NCI-H1694 (cell line): ENCODE measurements at regions not wholly inside any gene's neighbourhood (a gene's known extent, or its start where the extent isn't known, plus 50 kb on each side); places are given as distances from the start of the nearest gene placed in this dataset.

ENCODE experiments used
- DNase-seq: peaks from one replicate; lab custom pipeline; 2025; lab: John Stamatoyannopoulos, UW

DNA sequence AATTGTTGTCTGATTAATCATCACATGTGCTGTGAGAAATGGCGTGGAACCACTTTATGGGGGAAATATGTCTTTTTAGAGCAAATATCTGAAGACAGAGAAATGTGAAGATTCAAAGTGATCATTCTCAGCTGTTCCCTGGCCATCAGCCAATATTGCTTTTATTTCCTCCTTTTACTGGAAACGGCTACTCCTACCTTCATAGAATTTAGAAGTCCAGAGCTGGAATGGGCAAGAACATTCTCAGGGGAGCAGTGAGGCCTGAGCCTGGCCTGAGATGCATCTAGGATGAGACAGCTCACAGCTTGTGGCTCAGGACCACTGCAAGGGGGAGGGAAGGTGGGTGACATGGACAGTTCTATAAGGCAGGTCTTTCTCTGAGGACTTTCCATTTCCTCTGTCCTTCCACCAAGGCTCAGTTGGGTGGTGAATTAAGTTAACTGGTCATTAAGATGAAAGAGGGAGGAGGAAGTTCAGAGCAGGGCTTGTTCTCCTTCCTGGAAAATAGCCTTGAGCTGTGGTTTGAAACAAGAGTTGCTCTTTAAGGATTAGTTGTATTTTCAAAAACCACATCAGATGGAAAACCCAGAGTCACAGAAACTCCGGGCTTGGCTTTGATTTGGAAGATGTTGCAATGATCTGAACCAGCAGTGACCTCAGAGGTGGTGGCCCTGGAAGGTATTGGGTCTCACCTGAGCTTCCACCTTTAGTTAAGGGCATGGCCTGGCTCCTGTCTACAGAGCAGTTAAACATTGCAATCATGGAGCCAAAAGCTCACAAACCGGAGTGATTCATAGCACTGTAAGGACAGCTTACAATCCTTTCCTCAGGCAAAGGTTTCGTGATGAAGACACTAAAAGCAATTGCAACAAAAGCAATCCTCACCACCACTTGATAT is 144.3 kb downstream of the VAPA start:
- DNase-seq: no peak

DNA sequence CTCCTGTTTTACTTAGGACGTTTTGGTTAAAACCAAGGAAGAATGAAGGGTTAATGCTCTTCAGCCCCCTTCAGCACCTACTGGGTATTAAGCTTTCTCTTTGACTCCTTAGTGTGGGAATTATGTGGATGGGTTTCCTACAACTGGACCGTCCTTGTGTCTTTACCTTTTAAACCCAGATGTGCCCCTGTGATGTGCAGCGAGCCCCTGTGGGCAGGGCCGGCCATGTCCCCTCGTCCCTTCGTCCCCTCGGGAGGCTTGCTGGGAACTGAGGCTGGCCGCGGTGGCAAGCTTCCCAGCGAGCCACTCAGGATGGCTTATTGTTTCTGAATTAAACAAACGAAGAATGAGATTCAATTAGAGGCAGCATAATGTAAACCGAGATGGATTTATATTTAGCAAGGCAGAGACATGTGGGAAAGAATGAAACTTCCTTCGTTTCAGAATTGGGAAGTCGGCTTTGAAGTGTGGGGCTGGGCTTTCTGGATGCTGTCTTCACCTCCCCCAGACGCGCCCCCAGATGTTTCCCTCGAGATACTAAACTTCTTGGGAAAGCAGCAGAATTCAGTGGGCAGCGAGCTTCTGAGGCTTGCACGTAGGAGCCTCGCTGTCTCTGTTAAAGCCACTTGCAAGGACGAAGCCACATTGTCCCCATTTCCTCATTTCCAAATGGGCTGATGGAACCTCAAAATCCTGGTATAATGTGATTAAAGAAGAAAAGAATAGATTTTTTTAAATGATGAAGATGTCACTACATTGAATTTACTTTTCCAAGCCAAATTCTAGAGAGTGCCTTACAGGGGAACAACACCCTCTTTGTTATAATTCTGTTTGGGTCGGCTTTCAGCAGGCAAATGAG is 146.0 kb downstream of the VAPA start:
- no peak for DNase-seq

DNA sequence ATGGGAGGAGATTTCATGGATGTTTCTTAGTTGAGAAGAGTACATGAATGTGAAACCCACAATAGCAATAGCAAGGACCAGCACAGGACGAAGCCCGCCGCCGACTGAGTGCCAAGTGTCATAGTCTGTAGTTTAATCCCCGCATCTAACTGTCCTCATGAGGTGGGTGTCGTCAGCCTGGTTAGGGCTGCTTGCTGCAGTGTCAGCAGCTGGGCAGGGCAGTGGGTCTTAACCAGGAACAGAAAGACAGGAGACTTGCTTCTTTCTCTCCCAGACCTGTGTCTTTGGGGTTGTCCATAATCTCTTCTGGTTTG is 146.6 kb downstream of the VAPA start:
- DNase-seq: no peak

DNA sequence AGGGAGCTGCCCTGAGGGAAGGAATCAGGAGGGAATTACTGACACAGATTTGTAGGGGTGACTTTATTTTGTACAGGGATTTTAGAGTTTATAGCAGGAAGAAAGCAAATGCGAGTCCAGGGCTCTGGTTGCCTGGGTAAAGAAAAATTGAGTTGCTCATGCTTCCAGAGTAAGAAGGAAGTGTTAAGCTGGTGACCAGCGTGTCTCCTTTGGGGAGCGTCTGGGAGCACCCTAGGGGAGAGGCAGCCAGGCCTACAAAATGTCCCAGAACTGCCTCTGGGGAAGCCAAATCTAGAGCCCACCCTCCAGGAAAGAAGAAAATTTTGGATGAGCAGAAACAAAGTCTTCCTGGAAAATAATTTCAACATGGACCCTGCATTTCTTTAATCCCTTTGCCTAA is 147.0 kb downstream of the VAPA start:
- DNase-seq: no peak

DNA sequence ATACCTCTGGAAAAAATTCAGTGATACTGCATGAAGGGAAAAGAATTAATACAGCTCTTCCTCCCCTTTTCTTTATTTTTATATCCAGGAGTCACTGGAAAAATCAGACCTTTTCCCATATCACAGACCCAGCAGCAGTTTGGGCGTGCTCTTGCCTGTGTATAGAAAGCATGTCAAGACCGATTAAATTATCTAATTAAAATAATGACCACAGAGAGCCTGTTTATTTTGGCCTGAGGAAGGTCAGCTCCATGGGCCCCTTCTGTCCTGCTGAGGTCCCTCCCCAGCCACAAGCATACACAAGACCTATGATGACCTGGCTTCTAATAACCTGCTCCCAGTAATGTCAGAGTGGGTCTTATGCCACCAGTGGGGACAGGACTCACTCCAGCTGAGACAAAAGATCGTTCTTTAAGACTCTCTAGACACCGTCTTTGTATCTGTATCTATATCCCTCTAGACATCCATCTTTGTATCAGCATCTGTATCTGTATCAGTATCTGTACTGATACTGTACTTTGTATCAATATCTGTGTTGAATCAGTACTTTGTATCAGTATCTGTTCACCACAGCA is 147.8 kb downstream of the VAPA start:
- DNase-seq: no peak

DNA sequence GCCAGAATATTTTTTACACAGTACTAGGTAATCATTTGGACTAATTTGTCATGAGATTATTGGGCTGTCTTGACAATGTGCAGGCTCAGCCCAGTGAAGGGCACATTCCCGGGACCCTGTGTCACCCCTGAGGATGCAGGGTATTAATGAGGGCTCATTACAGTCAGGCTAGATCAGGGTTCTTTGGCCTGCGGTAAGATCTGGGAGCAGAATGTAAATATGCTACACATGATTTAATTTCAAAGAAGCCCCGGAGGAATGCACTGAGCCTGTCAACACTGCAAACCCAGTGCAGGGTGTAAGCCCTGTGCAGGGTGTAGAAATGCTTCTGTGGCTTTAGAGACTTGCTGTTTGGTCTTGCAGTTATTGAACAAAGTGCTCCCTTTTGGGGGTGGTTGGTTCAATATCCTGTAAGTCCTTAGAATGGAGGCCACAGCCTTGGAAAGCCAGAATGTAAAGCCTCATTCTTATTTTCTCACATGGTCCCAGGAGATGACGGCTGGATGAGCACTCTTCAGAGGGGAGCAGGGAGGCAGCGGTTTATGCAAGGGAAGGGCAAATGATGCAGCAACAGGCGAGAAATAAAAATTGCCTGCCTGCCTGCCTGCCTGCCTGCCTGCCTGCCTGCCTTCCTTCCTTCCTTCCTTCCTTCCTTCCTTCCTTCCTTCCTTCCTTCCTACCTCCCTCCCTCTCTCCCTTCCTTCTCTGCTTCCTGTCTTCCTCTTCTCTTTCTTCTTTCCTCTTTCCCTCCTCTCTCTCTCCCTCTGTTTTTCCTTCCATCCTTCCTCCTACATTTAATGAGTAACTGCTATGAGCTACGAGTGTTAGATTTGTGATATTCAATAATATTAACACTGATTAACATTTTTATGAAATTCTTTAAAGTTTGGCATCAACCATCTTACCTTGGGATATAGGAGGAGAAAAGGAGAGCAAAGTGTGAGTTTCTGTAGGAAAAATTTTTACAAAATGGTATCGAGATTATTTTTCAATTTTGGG is 148.8 kb downstream of the VAPA start:
- no peak for DNase-seq

DNA sequence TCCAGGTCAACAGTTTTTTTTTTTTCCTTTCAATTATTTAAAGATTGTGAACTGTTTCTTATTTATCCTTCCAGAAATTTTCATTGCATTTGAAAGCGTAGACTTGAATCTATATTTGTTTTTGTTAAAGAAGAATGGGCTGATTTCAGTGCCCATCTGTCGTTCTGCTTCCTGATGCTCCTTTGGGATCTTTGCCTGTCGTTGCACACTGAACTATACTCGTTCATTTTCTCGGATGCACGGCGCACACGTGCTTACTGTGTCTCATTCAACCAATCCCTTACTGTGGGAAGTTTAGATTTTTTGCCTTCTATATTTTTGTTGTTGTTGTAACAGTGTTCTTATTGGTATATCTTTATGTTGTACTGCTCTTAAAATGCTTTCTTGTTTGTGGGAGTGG is 149.7 kb downstream of the VAPA start:
- no peak for DNase-seq

DNA sequence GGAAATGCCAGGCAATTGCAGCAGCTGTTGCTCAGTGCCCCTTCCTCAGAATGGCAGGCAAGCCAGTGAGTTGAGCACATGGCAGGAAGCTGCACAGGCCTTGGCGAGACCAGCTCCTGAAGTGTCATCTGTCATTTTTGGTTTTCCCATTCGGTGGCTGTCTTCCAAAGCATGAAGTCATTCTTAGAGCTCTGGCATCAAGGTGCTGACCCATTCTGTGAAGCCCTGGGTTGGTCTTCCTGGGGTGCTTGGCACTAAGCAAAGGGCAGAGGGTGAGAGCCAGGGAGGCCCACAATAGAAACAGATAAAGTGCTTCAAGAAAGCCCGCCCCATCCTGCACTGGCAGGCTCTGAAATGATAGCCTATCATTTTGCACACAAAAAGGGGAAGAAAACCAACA is 150.5 kb downstream of the VAPA start:
- DNase-seq: peak; percentile 3

DNA sequence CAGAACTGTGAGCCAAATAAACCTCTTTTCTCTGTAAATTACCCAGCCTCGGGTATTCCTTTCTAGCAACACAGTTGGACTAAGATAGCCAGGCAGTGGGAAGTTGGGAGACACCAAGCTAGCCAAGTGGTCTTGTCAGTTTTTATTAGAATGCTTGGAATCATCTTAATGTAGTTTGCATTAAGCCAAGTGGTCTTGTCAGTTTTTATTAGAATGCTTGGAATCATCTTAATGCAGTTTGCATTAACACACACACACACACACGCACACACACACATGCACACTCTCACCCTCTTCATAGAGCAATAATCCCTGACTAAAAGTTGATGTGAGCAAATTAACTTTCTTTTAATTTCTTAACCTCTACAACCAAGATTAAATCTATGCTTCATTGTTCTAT is 151.5 kb downstream of the VAPA start:
- DNase-seq: no peak

DNA sequence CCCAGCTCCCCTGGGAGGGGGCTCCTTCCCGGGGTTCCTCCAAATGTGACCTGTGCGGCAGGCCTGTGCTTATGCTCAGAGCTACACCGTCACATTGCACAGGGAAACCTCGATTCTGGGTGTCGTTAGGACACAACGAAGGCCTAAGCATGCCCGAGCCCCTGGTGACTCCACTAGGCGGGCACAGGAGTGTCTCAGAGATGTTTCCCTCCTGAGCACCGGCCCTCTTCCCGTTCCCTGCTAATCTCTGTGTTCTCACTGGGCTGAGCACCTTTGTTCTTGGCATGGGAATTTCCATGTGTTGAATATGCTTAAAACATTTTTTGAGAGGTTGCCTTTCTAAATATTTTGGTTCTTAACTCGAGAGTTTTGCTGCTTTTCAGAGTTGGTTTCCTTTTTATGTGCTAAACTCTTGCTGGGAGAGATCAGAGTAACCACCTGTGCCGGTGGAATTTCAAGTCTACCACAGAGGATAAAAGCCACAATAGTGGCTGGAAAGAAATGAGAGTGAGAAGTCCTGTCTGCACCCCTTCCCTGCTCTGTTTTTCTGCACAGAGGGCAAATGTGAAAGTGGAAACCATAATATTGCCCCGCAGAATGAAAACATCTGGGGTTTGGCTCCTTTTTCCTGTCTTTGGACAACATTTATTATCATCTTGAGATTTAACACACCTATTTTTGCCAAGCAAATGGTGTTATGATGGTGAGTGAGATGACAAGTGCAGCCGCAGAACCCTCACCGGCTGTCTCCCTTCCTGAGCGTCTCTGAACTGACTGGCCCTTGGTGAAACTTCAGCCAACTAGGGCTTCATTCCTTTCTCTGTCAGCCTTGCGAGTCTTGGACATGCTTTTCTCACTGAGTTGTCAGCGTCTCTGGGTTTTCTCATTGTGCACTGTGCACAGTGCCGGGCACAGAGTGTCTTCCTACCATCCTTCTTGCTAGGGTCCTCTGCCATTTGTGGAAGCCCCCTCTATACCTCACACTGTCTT is 154.1 kb downstream of the VAPA start:
- DNase-seq: no peak

DNA sequence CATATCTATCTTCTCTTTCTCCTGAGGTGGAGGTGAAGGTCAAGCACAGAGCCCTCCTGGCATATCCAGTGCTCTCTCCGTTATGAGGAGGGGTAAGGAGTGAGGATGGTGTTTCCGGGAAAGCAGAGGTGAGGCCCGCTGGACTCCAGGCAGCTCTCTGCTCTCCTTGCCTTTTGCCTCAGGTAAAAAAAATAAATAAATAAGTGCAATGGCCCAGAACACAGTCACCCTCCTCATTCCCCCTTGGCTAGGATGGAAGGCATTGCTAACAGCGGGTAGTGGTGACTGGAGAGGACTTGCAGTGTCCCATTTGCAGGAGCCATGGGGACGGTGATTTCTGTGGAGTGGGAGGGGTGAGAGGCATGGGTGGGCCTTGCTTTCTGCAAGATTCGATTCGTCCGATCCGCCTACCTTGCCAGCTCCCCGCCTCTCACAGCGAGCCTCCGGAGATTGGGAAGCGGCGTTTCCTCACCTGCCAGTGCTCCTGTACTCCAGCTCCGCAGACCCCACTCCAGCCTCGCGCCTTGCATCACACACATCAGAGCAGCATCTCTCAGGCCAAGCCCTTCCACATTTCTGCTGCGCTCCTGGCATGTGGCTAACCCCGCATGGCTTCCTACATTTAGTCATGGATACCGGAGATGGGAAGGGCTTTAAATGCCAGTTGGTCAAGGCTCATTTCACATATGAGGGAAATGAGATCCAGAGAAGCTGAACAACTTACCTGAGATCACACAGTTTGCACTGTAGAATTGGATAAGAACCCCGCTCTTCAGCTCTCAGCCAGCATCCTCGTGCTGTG is 155.2 kb downstream of the VAPA start:
- no peak for DNase-seq

DNA sequence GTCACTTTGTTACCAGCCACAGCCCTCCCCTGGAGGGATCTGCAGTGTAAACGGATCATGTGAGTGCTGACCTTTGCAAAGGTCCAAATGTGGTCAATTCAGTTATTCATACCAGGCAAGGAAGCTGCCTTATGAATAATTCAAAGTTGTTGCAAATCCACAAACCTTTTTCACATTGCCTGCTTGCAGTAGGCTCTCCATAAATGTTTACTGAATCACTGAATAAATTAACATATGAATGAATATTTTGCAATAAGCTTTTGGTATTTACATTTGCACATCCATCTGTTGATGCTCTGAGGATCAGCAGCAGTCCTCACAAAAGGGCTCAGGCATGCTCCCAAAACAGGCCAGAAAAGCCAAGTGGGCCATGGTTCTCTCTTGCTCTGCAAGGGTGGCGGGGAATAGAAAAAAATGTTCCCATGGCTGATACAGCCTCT is 156.8 kb downstream of the VAPA start:
- no peak for DNase-seq

DNA sequence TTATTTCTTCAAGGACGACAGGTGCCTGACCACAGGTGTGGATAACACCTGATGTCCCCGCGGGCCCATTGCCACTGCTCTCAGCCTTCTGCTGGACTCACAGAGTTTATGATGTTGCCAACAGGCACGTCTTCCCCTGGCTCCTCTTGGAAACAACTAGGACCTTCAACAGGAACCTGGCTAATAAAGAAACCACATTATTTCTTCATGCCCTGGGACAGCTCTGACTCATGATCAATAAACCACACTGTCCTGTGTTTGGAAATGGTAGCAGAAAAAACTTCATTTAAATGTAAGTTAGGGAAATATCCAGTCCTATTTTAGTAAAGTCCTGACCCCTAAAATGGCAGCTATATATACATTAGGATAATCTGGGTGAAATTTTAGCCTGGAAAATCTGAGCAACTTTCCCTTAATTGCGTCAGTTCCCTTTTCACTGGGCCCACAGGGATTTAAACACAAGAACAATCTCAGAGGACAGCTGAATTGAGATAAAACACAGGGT is 158.9 kb downstream of the VAPA start:
- no peak for DNase-seq

DNA sequence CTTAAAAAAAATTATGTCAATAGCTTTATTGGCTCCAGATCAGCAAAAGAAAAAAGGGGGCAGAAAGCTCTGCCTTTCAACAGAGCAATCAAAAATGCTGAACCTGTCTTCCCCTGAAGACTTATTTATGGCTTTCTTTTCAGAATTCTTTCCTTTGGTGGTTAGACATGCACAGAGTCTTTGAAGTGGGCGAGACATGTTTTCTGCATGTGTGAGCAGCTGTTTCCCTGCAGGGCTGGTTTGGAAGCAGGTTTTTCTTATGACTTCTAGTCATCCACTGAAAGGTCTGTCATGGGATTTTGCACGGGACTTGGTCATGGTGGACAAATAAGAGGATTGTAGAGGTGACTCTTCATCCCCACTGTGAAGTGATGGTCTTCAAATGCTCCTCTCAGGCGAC is 160.3 kb downstream of the VAPA start:
- no peak for DNase-seq

DNA sequence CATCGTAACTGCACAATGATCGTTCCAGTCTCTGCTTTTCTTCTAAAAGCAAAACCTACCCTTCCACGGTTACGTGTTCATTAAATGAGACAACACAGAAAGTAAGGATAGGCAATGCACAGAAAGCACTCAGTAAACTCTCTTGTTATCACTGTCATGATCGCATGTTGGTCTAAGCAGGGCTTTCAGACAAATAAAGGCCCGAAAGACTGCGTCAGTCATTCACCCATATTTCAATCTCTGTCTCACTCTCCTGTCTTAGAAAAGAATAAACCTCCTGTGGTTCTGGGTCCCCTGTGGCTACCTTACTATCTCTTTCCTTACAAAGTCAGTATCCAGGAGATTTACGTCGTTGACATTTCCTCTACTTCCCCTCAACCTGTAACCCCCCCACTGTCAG is 160.9 kb downstream of the VAPA start:
- DNase-seq: no peak

DNA sequence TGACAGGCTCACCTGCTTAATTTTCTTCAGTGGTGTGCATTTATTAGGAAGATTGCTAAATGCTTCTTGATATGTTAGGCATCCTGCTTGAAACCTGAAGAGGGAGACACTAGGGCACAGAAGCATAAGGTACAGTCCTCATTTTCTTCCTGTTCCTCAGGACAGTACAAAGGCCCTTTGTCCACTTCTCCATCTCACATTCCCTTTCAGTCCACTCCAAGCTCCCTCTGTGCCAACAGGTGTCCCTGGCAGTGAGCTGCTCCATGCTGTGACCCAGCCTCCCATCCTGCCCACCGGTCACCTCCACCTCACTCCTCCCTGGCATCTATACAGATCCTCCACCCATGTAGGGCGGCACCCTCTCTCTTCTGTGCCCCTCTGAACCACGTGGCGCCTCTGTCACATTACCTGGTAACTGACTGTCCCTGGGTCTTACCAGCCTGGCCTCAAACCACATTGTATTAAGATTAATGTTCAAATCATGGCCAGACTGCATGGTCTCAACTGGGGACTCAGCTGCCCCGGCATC is 162.8 kb downstream of the VAPA start:
- DNase-seq: no peak

DNA sequence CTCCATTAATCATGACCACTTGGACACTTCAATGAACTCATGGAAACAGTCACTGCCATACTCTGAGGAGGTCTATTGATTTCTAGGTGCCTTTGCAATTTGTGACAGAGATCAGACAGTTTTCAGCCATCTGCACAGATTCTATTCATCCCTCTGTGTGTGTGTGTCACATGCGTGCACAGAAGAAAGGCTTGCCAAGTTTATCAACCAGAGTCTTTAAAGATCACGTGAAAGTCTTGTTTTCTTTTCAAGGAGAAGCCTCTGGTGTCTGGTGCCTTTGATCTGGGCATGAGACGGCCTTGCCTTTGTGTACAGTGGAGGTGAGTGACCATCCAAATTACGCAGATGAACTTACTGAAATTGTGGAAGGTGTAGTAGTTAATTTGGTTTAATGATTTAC is 164.2 kb downstream of the VAPA start:
- no peak for DNase-seq

DNA sequence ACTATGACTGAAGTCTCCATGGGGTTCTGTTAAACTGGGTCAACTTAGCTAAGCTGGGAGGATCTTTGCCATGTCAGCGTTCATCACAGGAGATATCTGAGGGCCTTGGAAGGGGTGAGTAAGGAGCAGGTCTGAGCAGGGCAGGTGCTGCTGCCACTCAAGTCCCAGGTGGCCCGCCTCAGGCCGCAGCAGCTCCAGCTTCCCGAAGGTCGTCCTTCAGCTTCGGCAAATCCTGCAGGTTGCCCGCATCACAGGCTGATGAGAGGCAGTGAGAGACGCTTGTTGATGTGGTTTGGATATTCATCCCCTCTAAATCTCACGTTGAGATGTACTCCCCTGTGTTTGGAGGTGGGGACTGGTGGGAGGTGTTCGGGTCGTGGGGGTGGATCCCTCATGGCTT is 166.6 kb downstream of the VAPA start:
- DNase-seq: no peak

DNA sequence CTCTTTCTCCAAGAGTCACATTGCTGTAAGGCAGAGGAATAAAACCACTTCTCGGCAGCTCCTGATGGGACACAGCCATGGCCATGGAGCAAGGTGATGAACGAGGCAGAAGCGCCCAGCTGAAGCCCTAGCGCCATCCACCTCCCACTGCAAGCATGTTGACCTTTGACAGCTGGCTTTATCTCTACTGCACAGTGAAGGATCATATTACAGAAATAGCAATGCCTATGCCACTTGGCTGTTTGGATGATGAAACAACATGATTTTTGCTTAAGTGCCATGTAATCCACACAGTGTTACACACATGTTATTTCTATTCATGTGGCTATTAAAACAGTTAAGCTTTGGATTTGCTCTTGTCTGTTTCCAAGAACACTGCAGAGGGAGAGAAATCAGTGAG is 167.7 kb downstream of the VAPA start:
- DNase-seq: no peak
